Peyer's patch (tissue), 4 donors: ENCODE measurements at regions not wholly inside any gene's neighbourhood (a gene's known extent, or its start where the extent isn't known, plus 50 kb on each side); places are given as distances from the start of the nearest gene placed in this dataset.
A peak's percentile ranks its signal among the peaks of the same experiment; 100 is the strongest.

Source experiments
- DNase-seq, 3 donors: peaks; one replicate each; pipeline ENCODE4 v3.0.0-alpha.2; 2017 to 2019
- H3K27ac ChIP-seq, 4 donors: fragments of 200-600 bp; sonication (generic); one replicate each; pipeline ENCODE4 v1.5.1; 2016 to 2019
- H3K27me3 ChIP-seq, 2 donors: fragments of 200-600 bp; sonication (generic); one replicate each; pipeline ENCODE4 v1.5.1; 2019
- H3K36me3 ChIP-seq, 3 donors: fragments of 200-600 bp; sonication (generic); one replicate each; pipeline ENCODE4 v1.5.1; 2016 to 2019
- H3K4me1 ChIP-seq, 4 donors: fragments of 200-600 bp; sonication (generic); one replicate each; pipeline ENCODE4 v1.5.1; 2016 to 2019
- H3K4me3 ChIP-seq, 4 donors: fragments of 200-600 bp; sonication (generic); 1 replicate in 3 of 4; 2 replicates in 1 of 4; pipeline ENCODE4 v1.5.1; 2016 to 2019; ENCODE audit warnings: mild to moderate bottlenecking in 1 of 4
- H3K9me3 ChIP-seq, 4 donors: fragments of 200-600 bp; sonication (generic); one replicate each; pipeline ENCODE4 v1.5.1; 2016 to 2019; ENCODE audit warnings: mild to moderate bottlenecking in 1 of 4
- CTCF ChIP-seq, 6 experiments: fragments of 450-650 bp in 4 of 6; fragments of 200-600 bp in 2 of 6; sonication (generic) in 1 of 6; IDR thresholded peaks; one replicate each; pipeline ENCODE4 v1.5.1; 2017 to 2019; ENCODE audit warnings: antibody characterized with exemption in 6 of 6, mild to moderate bottlenecking in 3 of 6, moderate library complexity in 1 of 6
- POLR2A ChIP-seq, 2 donors: fragments of 450-650 bp; IDR thresholded peaks; one replicate each; pipeline ENCODE4 v1.5.1; 2017; ENCODE audit warnings: antibody characterized with exemption in 2 of 2, mild to moderate bottlenecking in 2 of 2, moderate library complexity in 2 of 2

- DNase-seq: no peak
- no peaks in the 10 kb centered on the region for H3K9me3 ChIP-seq
Measured at GRCh38 chr13:29934531-29935308, 84.3 kb upstream of the UBL3 start.

GRCh38 chr13:29933401-29933800 is 83.0 kb upstream of the UBL3 start:
- TF ChIP-seq POLR2A (IDR thresholded peaks at IDR 0.05): no peak
- no peak for TF ChIP-seq CTCF (IDR thresholded peaks at IDR 0.05)
- Histone ChIP-seq H3K27me3 (no peaks in the 10 kb centered on the region), H3K9me3 (no peaks in the 10 kb centered on the region), H3K36me3 (no peaks in the 10 kb centered on the region), H3K27ac (no peak overlapping the region), H3K4me3 (no peak overlapping the region), H3K4me1 (peaks cover 0 to 6% (median 0%) of the 10 kb centered on the region in 4 donors)
- DNase-seq: no peak

More at GRCh38 chr13:29934531-29935308, 84.3 kb upstream of the UBL3 start:
- H3K27ac ChIP-seq: peak overlapping the region in 2 of 4 donors; percentile 50 to 51
- TF ChIP-seq POLR2A (IDR thresholded peaks at IDR 0.05): no peak
- no peak for TF ChIP-seq CTCF (IDR thresholded peaks at IDR 0.05)
- H3K36me3 ChIP-seq: no peaks in the 10 kb centered on the region
- no peaks in the 10 kb centered on the region for H3K27me3 ChIP-seq
- H3K4me1 ChIP-seq: peaks cover 0 to 6% (median 0%) of the 10 kb centered on the region in 4 donors
- H3K4me3 ChIP-seq: no peak overlapping the region

- DNase-seq: no peak
- H3K4me1 ChIP-seq: peaks cover 0 to 6% (median 0%) of the 10 kb centered on the region in 4 donors
- no peaks in the 10 kb centered on the region for H3K9me3 ChIP-seq
- no peaks in the 10 kb centered on the region for H3K27me3 ChIP-seq
- H3K27ac ChIP-seq: no peak overlapping the region
- TF ChIP-seq CTCF (IDR thresholded peaks at IDR 0.05) (no peak), POLR2A (IDR thresholded peaks at IDR 0.05) (no peak)
- H3K36me3 ChIP-seq: no peaks in the 10 kb centered on the region
- no peak overlapping the region for H3K4me3 ChIP-seq
Measured at GRCh38 chr13:29931696-29932095, 81.3 kb upstream of the UBL3 start.

- peaks cover 0 to 12% (median 0%) of the 10 kb centered on the region in 4 donors for H3K4me1 ChIP-seq
- H3K9me3 ChIP-seq: no peaks in the 10 kb centered on the region
- H3K36me3 ChIP-seq: no peaks in the 10 kb centered on the region
- H3K4me3 ChIP-seq: no peak overlapping the region
- DNase-seq: no peak
- no peaks in the 10 kb centered on the region for H3K27me3 ChIP-seq
- TF ChIP-seq POLR2A (IDR thresholded peaks at IDR 0.05) (no peak), CTCF (IDR thresholded peaks at IDR 0.05) (no peak)
- no peak overlapping the region for H3K27ac ChIP-seq
Measured at GRCh38 chr13:29929062-29929847, 78.8 kb upstream of the UBL3 start.

GRCh38 chr13:29926098-29926476 is 75.7 kb upstream of the UBL3 start:
- H3K27ac ChIP-seq: no peak overlapping the region
- TF ChIP-seq CTCF (IDR thresholded peaks at IDR 0.05) (no peak), POLR2A (IDR thresholded peaks at IDR 0.05) (no peak)
- H3K4me3 ChIP-seq: no peak overlapping the region
- no peaks in the 10 kb centered on the region for H3K9me3 ChIP-seq
- DNase-seq: no peak
- no peaks in the 10 kb centered on the region for H3K36me3 ChIP-seq
- H3K4me1 ChIP-seq: peaks cover 0 to 28% (median 3%) of the 10 kb centered on the region in 4 donors
- no peaks in the 10 kb centered on the region for H3K27me3 ChIP-seq
